ENCODE measurements at regions not wholly inside any gene's neighbourhood (a gene's known extent, or its start where the extent isn't known, plus 50 kb on each side); places are given as distances from the start of the nearest gene placed in this dataset.

DNA sequence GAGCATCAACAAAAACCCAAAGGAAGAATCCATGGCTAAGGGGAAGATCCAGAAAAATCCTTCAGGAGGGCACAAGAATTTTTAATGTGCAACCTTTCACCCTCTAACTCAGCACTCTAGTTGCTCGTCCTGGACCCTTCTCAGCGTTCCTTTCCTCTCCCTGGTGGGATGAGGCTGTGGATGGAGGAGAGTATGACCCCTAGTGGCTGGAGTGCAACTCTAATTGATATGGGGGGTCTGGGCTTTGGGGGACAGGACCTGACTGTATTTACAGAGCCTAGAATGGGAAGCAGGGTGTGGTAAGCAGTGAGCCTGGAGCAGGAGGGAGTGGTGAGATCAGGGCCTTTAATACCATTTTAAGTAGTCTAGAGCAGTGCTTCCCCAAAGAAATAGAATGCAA, 83.9 kb upstream of the CEP85L start:
- H3K27me3 ChIP-seq (ENCODE audit: control insufficient read depth, insufficient read depth, low read length) = no peaks in the 10 kb centered on the region
- H3K9me3 ChIP-seq (ENCODE audit: control insufficient read depth in 2 of 3, insufficient read depth in 1 of 3, low read length in 3 of 3) = no peaks in the 10 kb centered on the region
- TF ChIP-seq, protein P1, sequence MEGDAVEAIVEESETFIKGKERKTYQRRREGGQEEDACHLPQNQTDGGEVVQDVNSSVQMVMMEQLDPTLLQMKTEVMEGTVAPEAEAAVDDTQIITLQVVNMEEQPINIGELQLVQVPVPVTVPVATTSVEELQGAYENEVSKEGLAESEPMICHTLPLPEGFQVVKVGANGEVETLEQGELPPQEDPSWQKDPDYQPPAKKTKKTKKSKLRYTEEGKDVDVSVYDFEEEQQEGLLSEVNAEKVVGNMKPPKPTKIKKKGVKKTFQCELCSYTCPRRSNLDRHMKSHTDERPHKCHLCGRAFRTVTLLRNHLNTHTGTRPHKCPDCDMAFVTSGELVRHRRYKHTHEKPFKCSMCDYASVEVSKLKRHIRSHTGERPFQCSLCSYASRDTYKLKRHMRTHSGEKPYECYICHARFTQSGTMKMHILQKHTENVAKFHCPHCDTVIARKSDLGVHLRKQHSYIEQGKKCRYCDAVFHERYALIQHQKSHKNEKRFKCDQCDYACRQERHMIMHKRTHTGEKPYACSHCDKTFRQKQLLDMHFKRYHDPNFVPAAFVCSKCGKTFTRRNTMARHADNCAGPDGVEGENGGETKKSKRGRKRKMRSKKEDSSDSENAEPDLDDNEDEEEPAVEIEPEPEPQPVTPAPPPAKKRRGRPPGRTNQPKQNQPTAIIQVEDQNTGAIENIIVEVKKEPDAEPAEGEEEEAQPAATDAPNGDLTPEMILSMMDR (IDR thresholded peaks at IDR 0.05; ENCODE audit: borderline replicate concordance, extremely low read depth, insufficient read depth) = no peak
- peak in 1 of 5 donors; percentile 76 for DNase-seq
- H3K36me3 ChIP-seq (ENCODE audit: control insufficient read depth in 2 of 3, insufficient read depth in 3 of 3, low read length in 3 of 3) = no peaks in the 10 kb centered on the region
- intact Hi-C loops (cut with DNase I) = no loop called here
- no peak overlapping the region for H3K9ac ChIP-seq (ENCODE audit: low read length in 3 of 3)
- no peak overlapping the region for H3K27ac ChIP-seq (ENCODE audit: low read depth in 2 of 2, low read length in 2 of 2)
- no peaks in the 10 kb centered on the region for H3K4me1 ChIP-seq (ENCODE audit: control insufficient read depth in 2 of 3, insufficient read depth in 2 of 3, low read depth in 1 of 3, low read length in 3 of 3)
- H3K4me3 ChIP-seq (ENCODE audit: low read length in 3 of 3) = no peak overlapping the region
- no peak for FAIRE-seq

DNA sequence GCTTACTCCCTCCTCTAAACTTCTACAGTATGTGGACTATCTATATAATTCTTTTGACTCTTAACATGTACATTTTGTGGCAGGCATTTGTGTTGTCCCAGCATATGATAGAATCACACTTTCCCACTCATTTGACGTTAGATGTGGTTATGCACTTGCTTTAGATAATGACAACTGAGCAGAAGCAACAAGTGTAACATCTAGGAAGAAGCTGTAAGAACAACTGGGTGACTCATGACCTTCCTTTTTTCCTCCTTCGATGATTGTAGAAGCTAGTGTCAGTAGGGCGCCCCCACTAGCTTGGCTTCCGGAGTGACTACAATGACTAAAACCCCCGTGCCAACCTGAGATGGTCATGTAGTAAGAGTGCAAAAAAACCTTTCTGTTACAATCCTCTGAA, 74.6 kb upstream of the CEP85L start:
- no peak for DNase-seq
- no peak for FAIRE-seq
- Histone ChIP-seq H3K27ac (ENCODE audit: low read depth in 2 of 2, low read length in 2 of 2) (no peak overlapping the region), H3K4me1 (ENCODE audit: control insufficient read depth in 2 of 3, insufficient read depth in 2 of 3, low read depth in 1 of 3, low read length in 3 of 3) (no peaks in the 10 kb centered on the region), H3K9ac (ENCODE audit: low read length in 3 of 3) (no peak overlapping the region), H3K4me3 (ENCODE audit: low read length in 3 of 3) (no peak overlapping the region), H3K27me3 (ENCODE audit: control insufficient read depth, insufficient read depth, low read length) (no peaks in the 10 kb centered on the region), H3K9me3 (ENCODE audit: control insufficient read depth in 2 of 3, insufficient read depth in 1 of 3, low read length in 3 of 3) (no peaks in the 10 kb centered on the region), H3K36me3 (ENCODE audit: control insufficient read depth in 2 of 3, insufficient read depth in 3 of 3, low read length in 3 of 3) (no peaks in the 10 kb centered on the region)
- intact Hi-C loops (cut with DNase I) = no loop called here
- TF ChIP-seq, protein P1 (IDR thresholded peaks at IDR 0.05; ENCODE audit: borderline replicate concordance, extremely low read depth, insufficient read depth) = no peak

DNA sequence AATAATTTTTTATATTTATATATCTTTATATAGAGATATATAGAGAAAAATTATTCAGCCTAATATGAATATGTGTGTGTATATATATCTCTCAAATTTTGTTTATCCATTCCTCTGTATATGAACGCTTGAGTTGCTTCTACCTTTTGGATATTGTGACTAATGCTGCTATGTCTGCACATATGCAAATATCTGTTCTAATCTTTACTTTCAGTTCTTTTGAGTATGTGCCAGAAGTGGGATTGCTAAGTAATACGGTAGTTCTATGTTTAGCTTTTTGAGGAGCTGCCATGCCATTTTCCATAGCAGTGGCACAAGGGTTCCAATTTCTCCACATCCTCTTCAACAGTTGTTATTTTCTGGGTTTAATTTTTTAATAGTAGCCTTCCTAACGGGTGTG, 72.8 kb upstream of the CEP85L start:
- Histone ChIP-seq H3K9me3 (ENCODE audit: control insufficient read depth in 2 of 3, insufficient read depth in 1 of 3, low read length in 3 of 3) (no peaks in the 10 kb centered on the region), H3K36me3 (ENCODE audit: control insufficient read depth in 2 of 3, insufficient read depth in 3 of 3, low read length in 3 of 3) (no peaks in the 10 kb centered on the region), H3K9ac (ENCODE audit: low read length in 3 of 3) (no peak overlapping the region), H3K4me3 (ENCODE audit: low read length in 3 of 3) (no peak overlapping the region), H3K4me1 (ENCODE audit: control insufficient read depth in 2 of 3, insufficient read depth in 2 of 3, low read depth in 1 of 3, low read length in 3 of 3) (no peaks in the 10 kb centered on the region), H3K27me3 (ENCODE audit: control insufficient read depth, insufficient read depth, low read length) (no peaks in the 10 kb centered on the region), H3K27ac (ENCODE audit: low read depth in 2 of 2, low read length in 2 of 2) (no peak overlapping the region)
- FAIRE-seq (no peak), DNase-seq (no peak)
- TF ChIP-seq, protein P1 (IDR thresholded peaks at IDR 0.05; ENCODE audit: borderline replicate concordance, extremely low read depth, insufficient read depth) = no peak
- intact Hi-C loops (cut with DNase I) = no loop called here
